AG09319 (cell line): ENCODE measurements at regions not wholly inside any gene's neighbourhood (a gene's known extent, or its start where the extent isn't known, plus 50 kb on each side); places are given as distances from the start of the nearest gene placed in this dataset.

Experiments
- DNase-seq: peaks from one replicate; pipeline ENCODE4 v3.0.0-alpha.2; 2010; ENCODE audit warnings: low read depth; ENCODE audit errors: extremely low read depth
- TF ChIP-seq, protein P1 (sequence below): IDR thresholded peaks from 2 replicates; pipeline ENCODE4 v1.5.1; 2011; ENCODE audit warnings: low read depth, mild to moderate bottlenecking, inconsistent platforms, low read length, moderate library complexity

DNA sequence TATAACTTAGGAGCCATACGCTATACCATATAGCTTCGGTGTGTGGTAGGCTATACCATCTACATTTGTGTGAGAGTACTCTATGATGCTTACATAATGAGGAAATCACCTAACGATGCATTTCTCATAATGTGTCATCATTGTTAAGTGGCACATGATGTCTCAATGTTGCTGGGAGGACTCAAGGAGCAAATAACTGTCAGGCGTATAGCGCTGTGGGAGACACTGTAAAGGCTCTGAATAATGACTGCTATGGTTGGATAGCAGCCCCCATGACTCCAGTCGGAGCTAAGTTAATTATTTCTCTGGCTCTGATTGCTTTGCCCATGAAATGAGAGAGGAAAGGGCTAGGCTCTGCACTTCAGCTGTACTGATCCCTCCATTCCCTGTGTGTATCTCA is 197.2 kb downstream of the RGS9 start:
- no peak for DNase-seq
- TF ChIP-seq, protein P1, sequence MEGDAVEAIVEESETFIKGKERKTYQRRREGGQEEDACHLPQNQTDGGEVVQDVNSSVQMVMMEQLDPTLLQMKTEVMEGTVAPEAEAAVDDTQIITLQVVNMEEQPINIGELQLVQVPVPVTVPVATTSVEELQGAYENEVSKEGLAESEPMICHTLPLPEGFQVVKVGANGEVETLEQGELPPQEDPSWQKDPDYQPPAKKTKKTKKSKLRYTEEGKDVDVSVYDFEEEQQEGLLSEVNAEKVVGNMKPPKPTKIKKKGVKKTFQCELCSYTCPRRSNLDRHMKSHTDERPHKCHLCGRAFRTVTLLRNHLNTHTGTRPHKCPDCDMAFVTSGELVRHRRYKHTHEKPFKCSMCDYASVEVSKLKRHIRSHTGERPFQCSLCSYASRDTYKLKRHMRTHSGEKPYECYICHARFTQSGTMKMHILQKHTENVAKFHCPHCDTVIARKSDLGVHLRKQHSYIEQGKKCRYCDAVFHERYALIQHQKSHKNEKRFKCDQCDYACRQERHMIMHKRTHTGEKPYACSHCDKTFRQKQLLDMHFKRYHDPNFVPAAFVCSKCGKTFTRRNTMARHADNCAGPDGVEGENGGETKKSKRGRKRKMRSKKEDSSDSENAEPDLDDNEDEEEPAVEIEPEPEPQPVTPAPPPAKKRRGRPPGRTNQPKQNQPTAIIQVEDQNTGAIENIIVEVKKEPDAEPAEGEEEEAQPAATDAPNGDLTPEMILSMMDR, result no peak

DNA sequence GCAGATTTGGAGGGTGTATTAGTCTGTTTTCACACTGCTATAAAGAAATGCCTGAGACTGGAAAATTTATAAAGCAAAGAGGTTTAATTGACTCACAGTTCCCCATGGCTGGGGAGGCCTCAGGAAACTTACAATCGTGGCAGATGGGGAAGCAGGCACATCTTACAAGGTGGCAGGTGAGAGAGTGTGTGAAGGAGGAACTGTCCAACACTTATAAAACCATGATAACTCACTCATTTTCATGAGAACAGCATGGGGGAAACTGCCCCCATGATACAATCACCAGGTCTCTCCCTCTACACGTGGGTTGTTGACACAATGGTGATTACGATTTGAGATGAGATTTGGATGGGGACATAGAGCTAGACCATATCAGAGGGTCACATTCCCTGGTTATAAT is 195.6 kb downstream of the RGS9 start:
- no peak for DNase-seq
- TF ChIP-seq, protein P1, result no peak

DNA sequence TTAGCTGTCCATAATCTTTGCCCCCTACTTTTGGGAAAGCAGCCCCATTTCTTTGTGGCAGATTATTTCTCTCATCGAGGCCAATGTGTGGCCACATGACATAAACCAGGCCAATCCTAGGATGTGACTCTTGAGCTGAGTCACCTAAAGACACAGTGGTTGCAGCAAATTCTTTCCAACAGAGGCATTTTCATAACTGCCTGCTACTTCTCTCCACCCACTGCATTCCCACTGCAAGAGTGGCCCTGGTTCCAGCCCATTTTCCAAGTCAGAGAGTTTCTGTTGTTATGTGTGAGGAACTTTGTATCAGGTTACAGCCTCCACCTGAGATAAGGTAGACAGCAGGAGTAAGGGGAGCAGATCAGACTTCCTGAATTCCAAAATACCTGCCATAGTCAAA is 195.2 kb downstream of the RGS9 start:
- DNase-seq, result no peak
- TF ChIP-seq, protein P1, result no peak

DNA sequence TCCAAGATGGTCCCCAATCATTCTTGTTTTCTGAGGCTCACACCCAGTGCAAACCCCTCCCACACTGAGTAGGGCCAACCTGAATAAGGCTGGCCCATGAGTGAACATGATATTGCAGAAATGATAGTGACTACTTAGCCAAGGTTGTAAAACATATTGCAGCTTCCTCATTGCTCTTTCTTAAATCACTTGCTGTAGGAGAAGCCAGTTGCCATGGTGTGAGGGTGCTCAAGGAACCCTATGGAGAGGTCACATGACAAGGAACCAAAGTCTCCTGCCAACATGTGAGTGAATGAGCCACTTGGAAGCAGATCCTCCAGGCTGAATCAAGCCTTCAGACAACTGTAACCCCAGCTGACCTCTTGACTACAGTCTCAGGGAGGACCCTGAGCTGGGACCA is 191.4 kb downstream of the RGS9 start:
- no peak for DNase-seq
- TF ChIP-seq, protein P1, result no peak

DNA sequence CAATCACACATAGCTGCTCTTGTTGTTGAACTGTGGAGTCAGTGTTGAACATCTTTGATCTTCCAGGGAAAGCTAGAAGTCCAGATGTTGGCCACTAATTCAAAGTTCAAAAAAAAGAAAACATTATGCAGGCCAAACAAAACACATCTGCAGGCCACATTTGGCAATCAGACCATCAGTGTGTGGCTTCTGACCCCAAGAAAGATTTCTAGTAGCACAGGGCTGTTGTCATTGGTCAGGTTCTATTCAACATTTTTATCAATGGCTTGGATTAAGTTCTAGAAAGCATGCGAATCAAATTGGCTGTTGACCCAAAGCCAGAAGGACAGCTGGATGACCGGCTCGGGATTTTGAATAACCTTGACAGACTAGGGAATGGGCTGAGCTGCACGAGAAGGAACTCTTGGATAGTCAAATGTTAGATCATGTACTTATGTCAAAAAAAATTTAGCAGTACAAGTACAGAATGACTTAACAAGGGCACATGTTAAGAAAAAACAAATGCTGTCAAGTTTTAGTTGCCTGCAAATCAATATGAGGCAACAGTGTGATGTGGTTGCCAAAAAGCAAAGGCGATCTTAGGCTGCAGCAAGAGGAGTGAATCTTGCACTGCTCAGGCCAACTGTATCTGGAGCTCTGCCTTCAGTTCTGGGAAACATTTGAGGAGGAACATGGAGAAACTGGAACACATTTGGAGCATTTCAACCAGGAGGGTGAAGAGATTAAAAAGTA is 187.6 kb downstream of the RGS9 start:
- TF ChIP-seq, protein P1, result no peak
- DNase-seq, result peak; percentile 15

DNA sequence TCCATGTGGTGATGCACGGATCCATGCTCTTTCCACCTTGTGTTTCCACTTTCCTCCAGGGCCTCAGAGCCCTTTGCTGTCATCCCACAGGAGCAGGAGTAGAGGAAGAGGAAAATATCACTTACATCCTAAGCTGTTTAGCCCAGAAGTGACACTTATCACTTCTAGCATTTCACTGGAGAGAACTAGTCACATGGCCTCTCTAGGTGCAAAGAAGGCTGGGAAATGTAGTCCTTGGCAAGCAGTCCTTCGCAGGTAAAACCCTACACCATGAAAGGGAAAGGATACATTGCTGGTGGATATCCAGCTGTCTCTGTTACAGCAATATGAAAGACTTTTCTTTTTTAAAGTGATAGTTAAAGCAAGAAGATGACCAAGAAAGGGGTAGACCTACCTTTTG is 185.9 kb downstream of the RGS9 start:
- TF ChIP-seq, protein P1, result no peak
- DNase-seq, result no peak

DNA sequence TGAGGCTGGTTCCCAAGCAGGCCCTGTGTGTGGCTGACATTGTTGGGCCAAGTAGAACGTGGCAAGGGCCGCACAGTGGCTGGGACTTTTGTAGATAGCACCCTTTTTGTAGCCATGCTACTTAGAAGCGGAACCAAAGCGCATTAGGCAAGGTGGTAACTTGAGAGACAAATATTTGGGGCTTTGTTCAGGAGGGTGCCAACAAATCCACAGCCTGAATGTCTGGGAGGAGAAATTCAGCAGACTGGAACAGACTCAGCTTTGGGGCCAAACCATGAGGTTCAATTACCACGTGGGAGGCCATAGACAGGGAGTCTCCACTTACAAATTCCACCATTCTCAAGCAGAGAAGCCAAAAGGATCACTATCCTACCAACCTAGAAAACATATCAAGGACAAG is 183.7 kb downstream of the RGS9 start:
- no peak for DNase-seq
- TF ChIP-seq, protein P1, result no peak
